ENCODE measurements at regions not wholly inside any gene's neighbourhood (a gene's known extent, or its start where the extent isn't known, plus 50 kb on each side); places are given as distances from the start of the nearest gene placed in this dataset.

- no peaks in the 10 kb centered on the region for H3K9me3 ChIP-seq (ENCODE audit: control insufficient read depth, insufficient read depth, low read depth, low read length)
These were observed 1458.7 kb upstream of the ACVR2A start for GRCh38 chr2:146386096-146386495.

GRCh38 chr2:146385031-146385430 lies 1459.8 kb upstream of the ACVR2A start:
- H2AFZ ChIP-seq (ENCODE audit: low read length) = peak overlapping the region; percentile 17
- no peak overlapping the region for H3K4me3 ChIP-seq (replicated peaks in 1 of 4; ENCODE audit: control extremely low read depth in 1 of 4, insufficient read depth in 1 of 4, low read depth in 3 of 4, low read length in 4 of 4)
- no peak overlapping the region for H3K27ac ChIP-seq (ENCODE audit: insufficient read depth, low read length)

More at GRCh38 chr2:146386096-146386495, 1458.7 kb upstream of the ACVR2A start:
- no peak for TF ChIP-seq CTCF (conservative IDR thresholded peaks at IDR 0.05 in 1 of 2, IDR thresholded peaks at IDR 0.05 in 1 of 2; ENCODE audit: low read depth in 1 of 2, low read length in 2 of 2)
- TF ChIP-seq EZH2 (IDR thresholded peaks at IDR 0.05; ENCODE audit: low read length, missing control alignments) = no peak
- no peak overlapping the region for H3K4me2 ChIP-seq (ENCODE audit: extremely low read depth, insufficient read depth, low read length)
- H4K20me1 ChIP-seq (ENCODE audit: control insufficient read depth, extremely low read depth, insufficient read depth, low read length) = no peaks in the 10 kb centered on the region
- H3K4me3 ChIP-seq (replicated peaks in 1 of 4; ENCODE audit: control extremely low read depth in 1 of 4, insufficient read depth in 1 of 4, low read depth in 3 of 4, low read length in 4 of 4) = no peak overlapping the region
- H3K27me3 ChIP-seq (ENCODE audit: control insufficient read depth, insufficient read depth, low read length) = no peaks in the 10 kb centered on the region
- H3K27ac ChIP-seq (ENCODE audit: insufficient read depth, low read length) = no peak overlapping the region
- no peaks in the 10 kb centered on the region for H3K4me1 ChIP-seq (ENCODE audit: control insufficient read depth, extremely low read depth, insufficient read depth, low read length)
- H3K79me2 ChIP-seq (ENCODE audit: control insufficient read depth, insufficient read depth, low read length) = no peaks in the 10 kb centered on the region
- H2AFZ ChIP-seq (ENCODE audit: low read length) = no peak overlapping the region
- H3K9ac ChIP-seq (ENCODE audit: insufficient read depth, low read length) = no peak overlapping the region
- no peaks in the 10 kb centered on the region for H3K36me3 ChIP-seq (ENCODE audit: control insufficient read depth, insufficient read depth, low read length)
- peak in 1 of 2 donors; percentile 14 for DNase-seq (ENCODE audit: low read depth in 2 of 2)

GRCh38 chr2:146376511-146377064 lies 1468.2 kb upstream of the ACVR2A start:
- no peak for DNase-seq (ENCODE audit: low read depth in 2 of 2)
- Histone ChIP-seq H3K4me1 (ENCODE audit: control insufficient read depth, extremely low read depth, insufficient read depth, low read length) (no peaks in the 10 kb centered on the region), H3K9ac (ENCODE audit: insufficient read depth, low read length) (no peak overlapping the region), H3K27ac (ENCODE audit: insufficient read depth, low read length) (no peak overlapping the region), H3K36me3 (ENCODE audit: control insufficient read depth, insufficient read depth, low read length) (no peaks in the 10 kb centered on the region), H3K27me3 (ENCODE audit: control insufficient read depth, insufficient read depth, low read length) (no peaks in the 10 kb centered on the region), H3K4me2 (ENCODE audit: extremely low read depth, insufficient read depth, low read length) (no peak overlapping the region), H2AFZ (ENCODE audit: low read length) (no peak overlapping the region), H3K4me3 (replicated peaks in 1 of 4; ENCODE audit: control extremely low read depth in 1 of 4, insufficient read depth in 1 of 4, low read depth in 3 of 4, low read length in 4 of 4) (no peak overlapping the region), H4K20me1 (ENCODE audit: control insufficient read depth, extremely low read depth, insufficient read depth, low read length) (no peaks in the 10 kb centered on the region), H3K79me2 (ENCODE audit: control insufficient read depth, insufficient read depth, low read length) (no peaks in the 10 kb centered on the region), H3K9me3 (ENCODE audit: control insufficient read depth, insufficient read depth, low read depth, low read length) (no peaks in the 10 kb centered on the region)
- TF ChIP-seq EZH2 (IDR thresholded peaks at IDR 0.05; ENCODE audit: low read length, missing control alignments) (no peak), CTCF (conservative IDR thresholded peaks at IDR 0.05 in 1 of 2, IDR thresholded peaks at IDR 0.05 in 1 of 2; ENCODE audit: low read depth in 1 of 2, low read length in 2 of 2) (no peak)

More at GRCh38 chr2:146385031-146385430, 1459.8 kb upstream of the ACVR2A start:
- no peaks in the 10 kb centered on the region for H3K36me3 ChIP-seq (ENCODE audit: control insufficient read depth, insufficient read depth, low read length)
- no peaks in the 10 kb centered on the region for H3K27me3 ChIP-seq (ENCODE audit: control insufficient read depth, insufficient read depth, low read length)
- H3K79me2 ChIP-seq (ENCODE audit: control insufficient read depth, insufficient read depth, low read length) = no peaks in the 10 kb centered on the region
- H3K4me2 ChIP-seq (ENCODE audit: extremely low read depth, insufficient read depth, low read length) = no peak overlapping the region
- DNase-seq (ENCODE audit: low read depth in 2 of 2) = no peak
- H3K9me3 ChIP-seq (ENCODE audit: control insufficient read depth, insufficient read depth, low read depth, low read length) = no peaks in the 10 kb centered on the region
- no peaks in the 10 kb centered on the region for H4K20me1 ChIP-seq (ENCODE audit: control insufficient read depth, extremely low read depth, insufficient read depth, low read length)
- no peaks in the 10 kb centered on the region for H3K4me1 ChIP-seq (ENCODE audit: control insufficient read depth, extremely low read depth, insufficient read depth, low read length)
- TF ChIP-seq CTCF (conservative IDR thresholded peaks at IDR 0.05 in 1 of 2, IDR thresholded peaks at IDR 0.05 in 1 of 2; ENCODE audit: low read depth in 1 of 2, low read length in 2 of 2) (no peak), EZH2 (IDR thresholded peaks at IDR 0.05; ENCODE audit: low read length, missing control alignments) (no peak)
- H3K9ac ChIP-seq (ENCODE audit: insufficient read depth, low read length) = no peak overlapping the region

Data from fibroblast of lung (primary cell).